Islet of Langerhans (tissue), 1 donor: ENCODE measurements at regions not wholly inside any gene's neighbourhood (a gene's known extent, or its start where the extent isn't known, plus 50 kb on each side); places are given as distances from the start of the nearest gene placed in this dataset.
"Not testable (repeated sequence)": the region's sequence is repeated elsewhere in the genome, so short reads cannot be mapped to it uniquely, and the experiment has no call there.

ENCODE experiments used
- FAIRE-seq: peaks from one replicate; lab custom pipeline; 2011; peaks lifted over from hg19 to GRCh38; lab: Jason Lieb, UNC

DNA sequence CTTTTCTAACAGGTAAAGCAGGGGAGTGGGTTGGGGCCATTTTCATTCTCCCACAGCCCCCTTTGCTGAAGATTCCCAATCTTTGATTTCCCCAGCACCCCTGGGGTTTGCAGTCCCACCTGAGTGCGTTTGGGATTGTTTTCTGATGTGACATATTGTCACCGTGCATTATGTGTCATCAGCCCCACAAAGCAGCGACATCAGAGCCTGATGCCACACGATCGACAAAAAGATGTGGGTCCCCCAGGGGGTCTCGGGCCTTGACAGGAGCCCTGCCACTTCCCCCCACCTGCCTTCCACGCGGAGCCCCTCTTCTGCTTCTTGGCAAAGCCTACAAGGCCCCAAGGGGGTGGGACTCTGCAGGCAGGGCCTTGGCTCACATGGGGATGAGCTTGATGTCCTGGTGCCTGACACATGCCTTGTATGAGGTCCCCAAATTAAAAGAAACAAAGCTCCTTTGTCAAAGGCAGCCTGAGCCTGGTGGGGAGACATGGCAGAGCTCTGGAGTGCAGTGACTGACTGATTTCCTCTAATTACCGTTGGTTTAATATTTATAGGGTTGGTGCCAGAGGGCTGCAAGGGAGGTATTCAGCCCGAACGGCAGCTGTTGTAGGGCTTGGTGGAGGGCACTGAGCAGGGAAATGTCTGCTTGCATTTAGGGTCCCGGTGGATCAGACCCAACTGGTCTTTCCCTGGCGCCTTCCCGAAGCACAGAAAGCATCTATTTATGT lies 149.2 kb downstream of the MIAT start:
- no peak for FAIRE-seq

DNA sequence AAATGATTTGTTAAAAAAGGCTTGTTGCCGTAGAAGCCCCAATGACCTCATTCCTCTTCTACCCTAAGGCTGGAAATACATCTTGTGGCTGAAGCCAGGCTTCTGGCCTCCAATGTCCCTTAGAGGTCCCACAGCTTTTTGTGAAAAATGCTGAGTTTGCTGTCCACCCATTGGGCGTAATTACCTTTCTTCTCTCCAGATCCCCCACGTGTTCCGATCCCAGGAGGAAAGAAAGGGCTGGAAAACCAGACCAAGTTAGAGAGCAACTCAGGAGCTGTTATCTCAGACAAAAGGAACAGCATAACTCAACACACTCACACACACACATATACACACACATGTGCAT lies 154.2 kb downstream of the MIAT start:
- no peak for FAIRE-seq

DNA sequence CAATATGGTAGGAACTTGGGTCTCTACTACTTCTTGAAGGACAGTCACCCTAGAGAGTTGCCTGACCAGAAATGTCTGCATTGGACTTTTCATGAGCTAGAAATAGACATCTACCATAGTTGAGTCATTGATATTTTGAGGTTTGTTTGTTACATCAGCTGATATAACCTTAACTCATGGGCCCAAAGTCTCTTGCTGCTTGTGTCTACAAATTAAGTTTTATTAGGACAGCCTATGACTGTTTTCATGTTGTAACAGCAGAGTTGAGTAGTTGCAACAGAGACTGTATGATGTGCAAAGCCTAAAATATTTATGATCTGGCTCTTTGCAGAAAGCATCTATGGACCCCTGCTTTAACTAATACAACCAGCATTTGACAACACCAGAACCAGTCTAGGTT lies 155.3 kb downstream of the MIAT start:
- FAIRE-seq: no peak

DNA sequence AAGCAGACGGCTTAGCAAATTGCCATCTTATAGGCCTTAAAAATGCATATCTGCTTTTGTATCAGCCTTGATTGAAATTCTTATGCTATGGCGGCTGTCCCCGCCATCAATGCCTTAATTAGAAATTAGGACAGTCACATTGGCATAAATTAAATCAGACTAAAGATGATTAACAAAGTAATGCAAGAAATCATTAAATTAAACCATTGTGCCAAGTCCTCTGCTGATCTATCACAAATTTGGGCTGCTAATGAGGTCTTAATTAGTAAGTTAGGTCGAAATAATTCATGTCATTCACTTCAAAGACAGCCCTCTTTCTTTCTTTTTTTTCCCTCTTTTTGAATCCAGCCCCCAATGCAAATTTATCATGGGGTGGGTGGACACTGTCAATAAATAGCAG lies 159.3 kb downstream of the MIAT start:
- FAIRE-seq: no peak

DNA sequence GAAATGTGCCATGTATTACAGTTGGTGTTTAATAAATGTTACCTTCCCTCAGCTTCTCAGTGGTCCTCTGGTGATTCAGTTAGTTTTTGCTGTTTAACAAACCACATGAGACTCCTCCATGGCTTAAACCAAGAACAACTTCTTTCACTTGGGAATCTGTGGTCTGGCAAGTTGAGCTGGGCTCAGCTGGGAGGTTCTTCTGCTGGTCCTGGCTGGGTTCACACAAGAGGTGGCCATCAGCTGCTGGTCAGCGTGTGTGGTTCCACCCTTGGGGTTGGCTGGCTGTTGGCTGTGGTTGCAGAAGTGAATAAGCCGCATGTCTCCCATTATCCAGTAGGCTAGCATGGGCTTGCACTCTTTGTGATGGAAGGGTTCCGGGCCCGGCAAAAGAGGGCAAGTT lies 160.5 kb downstream of the MIAT start:
- no peak for FAIRE-seq

DNA sequence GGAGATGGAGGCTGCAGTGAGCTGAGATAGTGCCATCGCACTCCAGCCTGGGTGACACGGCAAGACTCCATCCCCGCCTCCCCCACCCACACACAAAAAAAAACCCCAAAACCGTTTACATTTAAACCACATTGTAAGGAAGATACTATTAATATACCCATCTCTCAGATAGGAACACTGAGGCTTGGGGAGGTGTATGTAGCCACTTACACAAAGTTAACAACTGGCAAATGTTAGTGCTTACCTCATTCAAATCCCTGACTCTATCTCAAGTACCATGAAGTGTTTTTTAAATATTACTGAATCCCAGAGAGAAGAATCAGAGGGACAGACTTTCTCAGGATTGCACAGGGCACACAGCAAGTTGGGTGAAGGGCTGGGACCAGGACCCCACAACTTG lies 164.5 kb downstream of the MIAT start:
- FAIRE-seq: no peak

GRCh38 chr22:26822313-26822712 lies 164.9 kb downstream of the MIAT start:
- no peak for FAIRE-seq

- FAIRE-seq: no peak
Observed at GRCh38 chr22:26823966-26824365, 166.6 kb downstream of the MIAT start.

DNA sequence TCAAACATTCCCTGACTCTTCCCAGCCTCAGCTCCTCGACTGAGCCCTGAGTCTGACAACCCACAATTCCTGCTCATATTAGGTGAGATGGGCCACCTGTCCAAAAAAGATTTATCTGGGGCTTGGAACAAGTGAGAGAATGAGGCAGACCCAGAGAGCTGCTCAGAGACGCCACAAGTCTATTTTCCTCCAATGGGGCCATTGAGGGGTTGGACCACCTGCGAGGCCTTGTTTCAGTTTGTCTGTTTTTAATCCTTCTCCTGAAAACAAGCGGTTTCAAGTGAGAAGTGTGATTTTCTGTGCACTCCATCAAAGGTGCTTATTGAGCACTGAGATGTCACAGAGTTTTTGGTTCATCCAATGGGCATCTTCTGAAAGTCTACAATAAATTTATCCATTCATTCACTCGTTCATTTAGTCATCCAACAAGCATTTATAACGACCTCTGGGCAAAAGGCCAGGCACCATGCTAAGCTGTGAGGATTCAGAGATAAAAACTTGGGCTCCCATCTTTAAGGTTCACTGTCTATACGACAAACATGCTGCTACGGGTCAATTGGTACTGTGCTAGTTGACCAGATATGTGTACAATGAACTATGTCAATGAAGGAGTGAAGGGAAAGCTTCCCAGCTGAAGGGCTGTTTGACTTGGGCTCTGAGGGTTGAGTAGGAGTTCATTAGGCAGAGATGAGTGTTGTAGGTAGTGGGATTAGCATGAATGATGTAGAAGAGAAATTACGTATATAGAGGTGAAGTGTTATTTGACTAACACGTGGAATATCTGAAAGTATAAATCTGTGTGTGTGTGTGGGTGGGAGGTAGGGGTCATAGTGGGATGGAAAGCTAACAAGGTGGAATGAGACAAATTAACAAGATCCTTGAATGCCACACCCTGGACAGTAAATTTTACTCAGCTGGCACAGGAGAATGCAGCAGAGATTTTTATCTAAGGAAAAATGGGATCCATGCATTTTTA lies 168.9 kb downstream of the MIAT start:
- no peak for FAIRE-seq

DNA sequence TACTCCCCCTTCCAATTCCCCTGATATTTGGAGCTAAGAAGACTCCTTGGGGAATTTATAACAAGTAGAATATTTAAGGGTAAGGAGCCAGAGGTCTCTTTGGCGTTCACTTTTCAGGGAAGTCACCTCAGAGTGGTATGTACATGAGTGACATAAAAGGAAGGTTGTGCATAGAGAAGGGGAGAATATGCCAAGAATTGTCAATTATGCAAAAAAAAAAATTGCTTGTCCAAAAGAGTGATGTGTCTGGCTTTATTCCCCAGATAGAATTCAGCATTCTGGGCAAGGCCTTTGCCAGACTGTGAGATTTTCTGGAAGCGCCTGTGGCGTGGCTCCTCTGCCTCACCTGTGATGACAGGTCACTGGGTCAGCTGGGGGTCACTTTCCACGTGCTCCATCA lies 170.2 kb downstream of the MIAT start:
- FAIRE-seq: no peak

DNA sequence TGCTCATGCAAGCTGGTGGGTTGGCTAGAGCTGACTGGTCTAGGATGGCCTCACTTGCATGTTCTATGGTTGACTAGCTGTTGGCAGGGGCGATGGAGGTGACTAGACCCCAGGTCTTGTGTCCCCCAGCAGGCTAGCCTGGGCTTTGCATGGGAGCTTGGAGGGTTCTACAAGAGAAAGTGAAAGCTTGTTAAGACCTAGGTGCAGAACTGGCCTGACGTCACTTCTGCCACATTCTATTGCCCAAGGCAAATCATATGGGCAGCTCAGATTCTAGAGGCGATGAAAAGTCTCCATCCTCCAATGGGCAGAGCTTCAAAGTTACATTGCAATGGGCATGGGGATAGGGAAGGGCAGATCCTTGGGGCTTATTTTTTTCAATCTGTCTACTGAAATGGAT lies 170.9 kb downstream of the MIAT start:
- FAIRE-seq: no peak

GRCh38 chr22:26830837-26831236 lies 173.4 kb downstream of the MIAT start:
- no peak for FAIRE-seq

- FAIRE-seq: no peak
Observed at GRCh38 chr22:26835023-26835422, 177.6 kb downstream of the MIAT start.

DNA sequence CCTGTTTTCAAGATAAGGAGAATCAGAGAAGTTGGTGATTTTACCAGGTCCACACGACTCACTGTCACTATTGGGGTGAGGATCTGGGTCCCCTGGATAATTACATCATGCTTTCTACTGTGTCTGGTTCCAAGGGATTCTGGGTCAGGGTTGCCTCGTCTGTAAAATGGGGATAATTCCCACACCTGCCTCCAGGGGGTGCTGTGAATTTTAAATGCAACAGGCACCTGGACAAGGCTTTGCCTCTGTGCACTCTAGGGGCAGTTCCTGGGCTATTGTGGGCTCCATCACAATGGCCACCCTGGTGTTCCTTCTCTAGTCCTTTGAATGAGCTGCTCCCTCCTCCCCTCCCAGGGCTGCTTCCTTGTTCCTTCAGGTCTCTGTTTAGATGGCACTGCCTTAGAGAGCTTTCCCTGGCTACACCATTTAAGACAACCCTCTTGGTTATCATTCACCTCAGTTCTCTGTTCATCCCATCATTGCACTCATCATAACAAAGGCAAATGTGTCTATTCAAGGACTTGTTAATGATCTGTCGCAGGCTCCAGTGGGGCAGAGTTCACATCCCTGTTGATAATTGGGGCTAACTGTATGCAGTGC lies 178.6 kb downstream of the MIAT start:
- no peak for FAIRE-seq

GRCh38 chr22:26837784-26838470 lies 180.5 kb downstream of the MIAT start:
- FAIRE-seq: no peak

DNA sequence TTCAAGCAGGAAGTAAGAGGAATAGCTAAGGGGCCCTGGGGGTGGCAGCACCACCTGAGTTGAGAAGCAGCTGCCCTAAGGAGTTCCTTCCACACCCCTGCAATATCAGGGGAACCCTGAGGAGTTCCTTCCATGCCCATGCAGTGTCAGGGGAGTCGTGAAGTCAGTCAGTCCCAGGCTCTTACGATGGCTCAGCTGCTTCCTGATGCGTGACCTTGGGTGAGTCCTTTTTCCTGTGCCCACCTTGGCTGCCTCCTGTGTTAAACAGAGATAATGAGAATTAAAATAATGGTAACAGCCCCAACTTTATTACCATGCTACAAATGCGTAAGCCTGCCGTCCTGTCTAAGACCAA lies 181.1 kb downstream of the MIAT start:
- no peak for FAIRE-seq

GRCh38 chr22:26839216-26839615 lies 181.8 kb downstream of the MIAT start:
- FAIRE-seq: no peak

DNA sequence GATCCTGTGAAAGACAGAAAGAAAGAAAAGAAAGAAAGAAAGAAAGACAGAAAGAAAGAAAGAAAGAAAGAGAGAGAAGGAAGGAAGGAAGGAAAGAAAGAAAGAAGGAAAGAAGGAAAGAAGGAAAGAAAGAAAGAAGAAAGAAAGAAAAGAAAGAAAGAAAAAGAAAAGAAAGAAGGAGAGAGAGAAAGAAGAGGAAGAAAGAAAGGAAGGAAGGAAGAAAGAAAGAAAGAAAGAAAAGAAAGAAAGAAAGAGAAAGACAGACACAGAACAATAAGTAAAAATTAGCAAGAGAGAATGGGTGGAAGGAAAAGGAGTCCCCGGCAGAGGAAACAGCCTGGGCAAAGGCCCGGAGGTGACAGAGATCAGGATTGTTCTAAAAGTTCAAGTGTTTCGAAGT lies 183.4 kb downstream of the MIAT start:
- FAIRE-seq: not testable (repeated sequence)

DNA sequence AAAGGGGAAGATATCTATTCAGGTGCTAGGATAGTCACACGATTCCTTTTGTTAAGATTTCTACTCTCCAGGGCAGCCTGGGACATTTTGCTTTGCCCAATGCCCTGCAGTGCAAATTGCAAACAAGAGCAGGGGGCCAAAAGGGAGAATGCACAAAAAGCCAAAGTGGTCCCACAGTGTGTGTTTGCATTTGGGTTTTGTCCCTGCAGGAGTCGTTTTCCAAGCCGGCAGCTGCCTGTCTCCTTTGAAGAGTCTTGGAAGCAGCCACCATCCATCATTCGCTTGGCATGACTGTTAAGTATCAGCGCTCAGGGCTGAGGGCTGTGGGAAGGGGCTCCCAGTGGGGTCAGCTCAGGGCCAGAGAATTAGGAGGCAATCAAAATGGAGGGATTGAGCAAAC lies 184.7 kb downstream of the MIAT start:
- FAIRE-seq: no peak

DNA sequence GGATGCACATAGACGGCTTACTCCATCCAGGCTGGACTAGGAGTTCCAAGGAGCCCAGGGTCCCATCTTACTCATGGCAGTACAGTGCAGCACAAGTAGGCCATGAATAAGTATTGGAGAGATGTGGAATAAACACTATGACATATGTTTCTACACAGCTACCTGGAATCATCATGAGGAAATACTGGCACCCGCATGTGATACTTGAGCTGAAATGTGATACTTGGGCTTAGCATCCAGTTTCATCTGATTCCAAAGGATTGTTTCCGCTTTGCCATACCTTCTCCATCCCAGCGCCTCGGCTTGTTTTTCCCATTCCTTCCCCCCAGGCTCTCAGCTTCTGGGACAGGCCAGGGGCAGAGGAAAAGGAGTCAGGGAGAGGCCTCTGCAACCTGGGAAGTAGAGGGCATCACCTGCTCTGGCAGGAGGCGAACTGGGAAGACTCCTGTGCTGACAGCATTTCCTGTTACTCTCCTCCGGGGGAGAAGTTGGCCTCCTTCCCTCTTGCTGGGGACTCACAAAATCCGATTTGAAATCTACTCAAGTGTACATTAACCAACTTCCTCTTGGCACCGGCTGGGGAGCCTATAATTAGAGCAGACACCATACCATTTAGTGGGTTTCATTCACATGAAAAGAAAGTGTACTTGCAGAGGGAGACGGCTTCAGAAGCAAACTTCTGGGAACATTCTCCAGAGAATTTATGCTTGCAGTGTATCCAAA lies 187.8 kb downstream of the MIAT start:
- FAIRE-seq: no peak

DNA sequence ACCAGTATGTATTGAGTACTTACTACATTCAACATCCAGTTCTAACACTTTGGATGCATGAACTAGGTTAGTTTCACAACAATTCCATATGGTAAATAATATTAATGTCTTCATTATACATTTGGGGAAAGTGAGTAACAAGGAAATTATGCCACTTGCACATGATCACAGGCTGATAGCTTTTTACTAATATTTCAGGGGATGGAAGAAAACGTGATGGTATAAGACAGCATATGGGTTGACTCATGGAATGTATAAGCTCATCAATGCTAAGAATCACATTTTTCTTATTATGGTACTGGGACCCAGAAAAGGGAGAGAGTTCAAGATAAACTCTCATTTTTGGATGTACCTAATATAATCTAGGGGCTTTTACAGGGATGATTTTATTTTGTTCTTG lies 188.7 kb downstream of the MIAT start:
- no peak for FAIRE-seq

- FAIRE-seq: no peak
Observed at GRCh38 chr22:26846645-26847044, 189.3 kb downstream of the MIAT start.
